ENCODE measurements at regions not wholly inside any gene's neighbourhood (a gene's known extent, or its start where the extent isn't known, plus 50 kb on each side); places are given as distances from the start of the nearest gene placed in this dataset.

DNA sequence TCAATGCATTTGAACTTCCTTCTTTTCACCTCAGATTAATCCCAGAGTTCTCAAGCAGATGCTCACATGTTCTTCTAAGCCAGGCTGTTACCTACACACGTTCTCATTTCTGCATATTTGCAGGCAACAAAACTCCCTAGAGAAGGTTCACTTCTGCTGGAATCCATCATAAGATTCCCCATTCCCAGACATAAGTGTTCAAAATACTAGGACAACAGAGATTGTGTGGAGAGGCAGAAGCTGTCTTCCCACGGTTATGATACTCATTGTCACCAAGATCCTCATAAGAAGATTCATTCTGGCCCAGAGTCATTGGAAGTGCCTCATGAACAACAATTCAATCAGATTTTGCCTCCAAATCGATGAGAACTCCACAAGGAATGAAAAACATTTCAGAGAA is 931.6 kb upstream of the MIR17HG start:
- no peaks in the 10 kb centered on the region for H3K4me1 ChIP-seq (ENCODE audit: control insufficient read depth in 4 of 4, insufficient read depth in 4 of 4, low read length in 3 of 4)
- no peaks in the 10 kb centered on the region for H3K36me3 ChIP-seq (ENCODE audit: control insufficient read depth in 4 of 4, insufficient read depth in 3 of 4, low read depth in 1 of 4, low read length in 3 of 4)
- H3K27ac ChIP-seq (ENCODE audit: low read depth in 1 of 2, low read length in 2 of 2), result no peak overlapping the region
- H3K27me3 ChIP-seq (ENCODE audit: control insufficient read depth in 4 of 4, insufficient read depth in 4 of 4, low read length in 3 of 4), result no peaks in the 10 kb centered on the region
- 67% methylated on average over 3 of the region's 3 CpGs for WGBS
- no peak overlapping the region for H3K4me3 ChIP-seq (ENCODE audit: low read depth in 1 of 3, low read length in 3 of 3)
- TF ChIP-seq, protein P1, sequence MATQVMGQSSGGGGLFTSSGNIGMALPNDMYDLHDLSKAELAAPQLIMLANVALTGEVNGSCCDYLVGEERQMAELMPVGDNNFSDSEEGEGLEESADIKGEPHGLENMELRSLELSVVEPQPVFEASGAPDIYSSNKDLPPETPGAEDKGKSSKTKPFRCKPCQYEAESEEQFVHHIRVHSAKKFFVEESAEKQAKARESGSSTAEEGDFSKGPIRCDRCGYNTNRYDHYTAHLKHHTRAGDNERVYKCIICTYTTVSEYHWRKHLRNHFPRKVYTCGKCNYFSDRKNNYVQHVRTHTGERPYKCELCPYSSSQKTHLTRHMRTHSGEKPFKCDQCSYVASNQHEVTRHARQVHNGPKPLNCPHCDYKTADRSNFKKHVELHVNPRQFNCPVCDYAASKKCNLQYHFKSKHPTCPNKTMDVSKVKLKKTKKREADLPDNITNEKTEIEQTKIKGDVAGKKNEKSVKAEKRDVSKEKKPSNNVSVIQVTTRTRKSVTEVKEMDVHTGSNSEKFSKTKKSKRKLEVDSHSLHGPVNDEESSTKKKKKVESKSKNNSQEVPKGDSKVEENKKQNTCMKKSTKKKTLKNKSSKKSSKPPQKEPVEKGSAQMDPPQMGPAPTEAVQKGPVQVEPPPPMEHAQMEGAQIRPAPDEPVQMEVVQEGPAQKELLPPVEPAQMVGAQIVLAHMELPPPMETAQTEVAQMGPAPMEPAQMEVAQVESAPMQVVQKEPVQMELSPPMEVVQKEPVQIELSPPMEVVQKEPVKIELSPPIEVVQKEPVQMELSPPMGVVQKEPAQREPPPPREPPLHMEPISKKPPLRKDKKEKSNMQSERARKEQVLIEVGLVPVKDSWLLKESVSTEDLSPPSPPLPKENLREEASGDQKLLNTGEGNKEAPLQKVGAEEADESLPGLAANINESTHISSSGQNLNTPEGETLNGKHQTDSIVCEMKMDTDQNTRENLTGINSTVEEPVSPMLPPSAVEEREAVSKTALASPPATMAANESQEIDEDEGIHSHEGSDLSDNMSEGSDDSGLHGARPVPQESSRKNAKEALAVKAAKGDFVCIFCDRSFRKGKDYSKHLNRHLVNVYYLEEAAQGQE (IDR thresholded peaks at IDR 0.05), result no peak
- TF ChIP-seq FOXA1 (IDR thresholded peaks at IDR 0.05) (no peak), GABPA (IDR thresholded peaks at IDR 0.05 in 1 of 2, conservative IDR thresholded peaks at IDR 0.05 in 1 of 2) (no peak), JUND (IDR thresholded peaks at IDR 0.05) (no peak)
- TF ChIP-seq, protein P2, sequence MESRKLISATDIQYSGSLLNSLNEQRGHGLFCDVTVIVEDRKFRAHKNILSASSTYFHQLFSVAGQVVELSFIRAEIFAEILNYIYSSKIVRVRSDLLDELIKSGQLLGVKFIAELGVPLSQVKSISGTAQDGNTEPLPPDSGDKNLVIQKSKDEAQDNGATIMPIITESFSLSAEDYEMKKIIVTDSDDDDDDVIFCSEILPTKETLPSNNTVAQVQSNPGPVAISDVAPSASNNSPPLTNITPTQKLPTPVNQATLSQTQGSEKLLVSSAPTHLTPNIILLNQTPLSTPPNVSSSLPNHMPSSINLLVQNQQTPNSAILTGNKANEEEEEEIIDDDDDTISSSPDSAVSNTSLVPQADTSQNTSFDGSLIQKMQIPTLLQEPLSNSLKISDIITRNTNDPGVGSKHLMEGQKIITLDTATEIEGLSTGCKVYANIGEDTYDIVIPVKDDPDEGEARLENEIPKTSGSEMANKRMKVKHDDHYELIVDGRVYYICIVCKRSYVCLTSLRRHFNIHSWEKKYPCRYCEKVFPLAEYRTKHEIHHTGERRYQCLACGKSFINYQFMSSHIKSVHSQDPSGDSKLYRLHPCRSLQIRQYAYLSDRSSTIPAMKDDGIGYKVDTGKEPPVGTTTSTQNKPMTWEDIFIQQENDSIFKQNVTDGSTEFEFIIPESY (IDR thresholded peaks at IDR 0.05), result no peak
- H3K9ac ChIP-seq (ENCODE audit: low read depth in 1 of 2, low read length in 2 of 2), result no peak overlapping the region
- no peak for DNase-seq (ENCODE audit: low spot score)
- no peaks in the 10 kb centered on the region for H3K9me3 ChIP-seq (ENCODE audit: control insufficient read depth in 4 of 4, low read length in 3 of 4)

DNA sequence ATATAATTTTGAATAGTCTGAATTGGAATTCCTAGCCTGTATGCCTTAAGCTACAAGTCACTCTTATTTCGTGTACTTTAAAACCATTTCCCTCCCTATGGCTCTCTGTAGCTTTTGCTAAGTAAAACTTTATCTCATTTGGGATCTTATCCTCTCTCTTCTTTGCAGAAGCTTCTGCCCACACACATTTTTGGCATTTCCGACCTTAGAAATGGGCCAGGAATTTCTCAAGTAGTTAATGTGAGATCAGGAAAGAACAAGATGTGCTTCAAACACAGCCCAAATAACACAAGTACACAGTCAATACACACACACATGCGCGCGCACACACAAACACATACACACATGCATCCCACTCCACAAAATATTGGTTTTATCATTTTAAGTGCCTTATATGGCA is 931.0 kb upstream of the MIR17HG start:
- no peak overlapping the region for H3K4me3 ChIP-seq (ENCODE audit: low read depth in 1 of 3, low read length in 3 of 3)
- no peaks in the 10 kb centered on the region for H3K36me3 ChIP-seq (ENCODE audit: control insufficient read depth in 4 of 4, insufficient read depth in 3 of 4, low read depth in 1 of 4, low read length in 3 of 4)
- H3K9me3 ChIP-seq (ENCODE audit: control insufficient read depth in 4 of 4, low read length in 3 of 4), result no peaks in the 10 kb centered on the region
- DNase-seq (ENCODE audit: low spot score), result no peak
- 76% methylated on average over 5 of the region's 5 CpGs for WGBS
- H3K27ac ChIP-seq (ENCODE audit: low read depth in 1 of 2, low read length in 2 of 2), result no peak overlapping the region
- no peaks in the 10 kb centered on the region for H3K27me3 ChIP-seq (ENCODE audit: control insufficient read depth in 4 of 4, insufficient read depth in 4 of 4, low read length in 3 of 4)
- no peak for TF ChIP-seq GABPA (IDR thresholded peaks at IDR 0.05 in 1 of 2, conservative IDR thresholded peaks at IDR 0.05 in 1 of 2)
- TF ChIP-seq, protein P3, sequence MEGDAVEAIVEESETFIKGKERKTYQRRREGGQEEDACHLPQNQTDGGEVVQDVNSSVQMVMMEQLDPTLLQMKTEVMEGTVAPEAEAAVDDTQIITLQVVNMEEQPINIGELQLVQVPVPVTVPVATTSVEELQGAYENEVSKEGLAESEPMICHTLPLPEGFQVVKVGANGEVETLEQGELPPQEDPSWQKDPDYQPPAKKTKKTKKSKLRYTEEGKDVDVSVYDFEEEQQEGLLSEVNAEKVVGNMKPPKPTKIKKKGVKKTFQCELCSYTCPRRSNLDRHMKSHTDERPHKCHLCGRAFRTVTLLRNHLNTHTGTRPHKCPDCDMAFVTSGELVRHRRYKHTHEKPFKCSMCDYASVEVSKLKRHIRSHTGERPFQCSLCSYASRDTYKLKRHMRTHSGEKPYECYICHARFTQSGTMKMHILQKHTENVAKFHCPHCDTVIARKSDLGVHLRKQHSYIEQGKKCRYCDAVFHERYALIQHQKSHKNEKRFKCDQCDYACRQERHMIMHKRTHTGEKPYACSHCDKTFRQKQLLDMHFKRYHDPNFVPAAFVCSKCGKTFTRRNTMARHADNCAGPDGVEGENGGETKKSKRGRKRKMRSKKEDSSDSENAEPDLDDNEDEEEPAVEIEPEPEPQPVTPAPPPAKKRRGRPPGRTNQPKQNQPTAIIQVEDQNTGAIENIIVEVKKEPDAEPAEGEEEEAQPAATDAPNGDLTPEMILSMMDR (IDR thresholded peaks at IDR 0.05; ENCODE audit: low read depth, low read length, missing input control), result no peak
- TF ChIP-seq HNF4G (IDR thresholded peaks at IDR 0.05), result no peak
- no peak for TF ChIP-seq YY1 (IDR thresholded peaks at IDR 0.05)
- TF ChIP-seq, protein P4, sequence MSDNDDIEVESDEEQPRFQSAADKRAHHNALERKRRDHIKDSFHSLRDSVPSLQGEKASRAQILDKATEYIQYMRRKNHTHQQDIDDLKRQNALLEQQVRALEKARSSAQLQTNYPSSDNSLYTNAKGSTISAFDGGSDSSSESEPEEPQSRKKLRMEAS (IDR thresholded peaks at IDR 0.05), result no peak
- TF ChIP-seq, protein P5, sequence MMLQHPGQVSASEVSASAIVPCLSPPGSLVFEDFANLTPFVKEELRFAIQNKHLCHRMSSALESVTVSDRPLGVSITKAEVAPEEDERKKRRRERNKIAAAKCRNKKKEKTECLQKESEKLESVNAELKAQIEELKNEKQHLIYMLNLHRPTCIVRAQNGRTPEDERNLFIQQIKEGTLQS (IDR thresholded peaks at IDR 0.05), result no peak
- TF ChIP-seq SP1 (IDR thresholded peaks at IDR 0.05), result no peak
- no peak for TF ChIP-seq JUND (IDR thresholded peaks at IDR 0.05)
- TF ChIP-seq FOXA2 (IDR thresholded peaks at IDR 0.05), result no peak
- TF ChIP-seq EGR1 (IDR thresholded peaks at IDR 0.05; ENCODE audit: low read depth in 2 of 2), result no peak
- TF ChIP-seq RXRA (IDR thresholded peaks at IDR 0.05), result no peak
- no peak for TF ChIP-seq TAF1 (conservative IDR thresholded peaks at IDR 0.05)
- no peaks in the 10 kb centered on the region for H3K4me1 ChIP-seq (ENCODE audit: control insufficient read depth in 4 of 4, insufficient read depth in 4 of 4, low read length in 3 of 4)
- no peak overlapping the region for H3K9ac ChIP-seq (ENCODE audit: low read depth in 1 of 2, low read length in 2 of 2)

Data from liver (tissue), 8 donors.